Body of pancreas (tissue), 4 donors: ENCODE measurements at regions not wholly inside any gene's neighbourhood (a gene's known extent, or its start where the extent isn't known, plus 50 kb on each side); places are given as distances from the start of the nearest gene placed in this dataset.

Experiments
- CTCF ChIP-seq, 7 experiments: fragments of 450-650 bp in 4 of 7; fragments of 200-600 bp in 3 of 7; sonication (generic) in 3 of 7; IDR thresholded peaks; one replicate each; pipeline ENCODE4 v1.5.1; 2016 to 2019; ENCODE audit warnings: antibody characterized with exemption in 7 of 7
- POLR2A ChIP-seq, 3 donors: fragments of 450-650 bp; IDR thresholded peaks; one replicate each; pipeline ENCODE4 v1.6.1; 2016; ENCODE audit warnings: antibody characterized with exemption in 3 of 3, mild to moderate bottlenecking in 2 of 3

- TF ChIP-seq CTCF (IDR thresholded peaks at IDR 0.05) (no peak), POLR2A (IDR thresholded peaks at IDR 0.05) (no peak)
Observed at GRCh38 chr20:10728873-10729670, 55.3 kb upstream of the JAG1 start.
